ENCODE measurements at regions not wholly inside any gene's neighbourhood (a gene's known extent, or its start where the extent isn't known, plus 50 kb on each side); places are given as distances from the start of the nearest gene placed in this dataset.
"Not testable (repeated sequence)": the region's sequence is repeated elsewhere in the genome, so short reads cannot be mapped to it uniquely, and the experiment has no call there.

DNA sequence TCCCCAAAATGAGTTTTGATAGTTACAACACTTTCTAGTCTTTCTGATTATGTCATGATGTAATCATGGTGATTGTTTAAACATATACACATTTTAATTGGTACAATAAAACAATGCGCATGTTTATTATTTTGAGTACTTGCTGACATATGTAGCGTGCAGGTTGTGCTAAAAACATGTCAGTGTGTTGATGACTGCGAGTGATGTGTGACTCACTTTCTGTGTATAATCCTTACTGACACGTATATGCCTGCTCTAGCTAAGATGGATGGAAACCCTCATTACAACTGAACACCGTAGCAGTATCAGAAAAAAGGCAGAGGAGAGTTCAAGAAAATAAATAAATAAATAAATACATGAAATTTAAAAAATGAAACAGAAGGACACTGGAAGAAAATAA, 1552.4 kb upstream of the FLRT2 start:
- H3K27me3 Mint-ChIP-seq (ENCODE audit: low read depth), result no peaks in the 10 kb centered on the region
- H3K9me3 Mint-ChIP-seq, result peaks cover 6% of the 10 kb centered on the region
- H3K27ac Mint-ChIP-seq, result no peak overlapping the region
- DNase-seq (ENCODE audit: low spot score), result no peak
- ATAC-seq, result no peak
- ChIA-PET POLR2A (interaction anchor here (0.5 kb wide), 1 partner anchor 363 kb away, joined by 3 read pairs; no protein-coding TSS in a partner anchor), CTCF (no interaction called here)
- peaks cover 6% of the 10 kb centered on the region for H3K4me1 Mint-ChIP-seq
- 0 out of 2 replicates have a peak, but pooled peaks cover 2% of the 10 kb centered on the region for H3K36me3 Mint-ChIP-seq
- no peak overlapping the region for H3K4me3 Mint-ChIP-seq
- TF ChIP-seq, protein P1, sequence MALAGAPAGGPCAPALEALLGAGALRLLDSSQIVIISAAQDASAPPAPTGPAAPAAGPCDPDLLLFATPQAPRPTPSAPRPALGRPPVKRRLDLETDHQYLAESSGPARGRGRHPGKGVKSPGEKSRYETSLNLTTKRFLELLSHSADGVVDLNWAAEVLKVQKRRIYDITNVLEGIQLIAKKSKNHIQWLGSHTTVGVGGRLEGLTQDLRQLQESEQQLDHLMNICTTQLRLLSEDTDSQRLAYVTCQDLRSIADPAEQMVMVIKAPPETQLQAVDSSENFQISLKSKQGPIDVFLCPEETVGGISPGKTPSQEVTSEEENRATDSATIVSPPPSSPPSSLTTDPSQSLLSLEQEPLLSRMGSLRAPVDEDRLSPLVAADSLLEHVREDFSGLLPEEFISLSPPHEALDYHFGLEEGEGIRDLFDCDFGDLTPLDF (CRISPR knock-in tag; IDR thresholded peaks at IDR 0.05), result no peak
- TF ChIP-seq, protein P2, sequence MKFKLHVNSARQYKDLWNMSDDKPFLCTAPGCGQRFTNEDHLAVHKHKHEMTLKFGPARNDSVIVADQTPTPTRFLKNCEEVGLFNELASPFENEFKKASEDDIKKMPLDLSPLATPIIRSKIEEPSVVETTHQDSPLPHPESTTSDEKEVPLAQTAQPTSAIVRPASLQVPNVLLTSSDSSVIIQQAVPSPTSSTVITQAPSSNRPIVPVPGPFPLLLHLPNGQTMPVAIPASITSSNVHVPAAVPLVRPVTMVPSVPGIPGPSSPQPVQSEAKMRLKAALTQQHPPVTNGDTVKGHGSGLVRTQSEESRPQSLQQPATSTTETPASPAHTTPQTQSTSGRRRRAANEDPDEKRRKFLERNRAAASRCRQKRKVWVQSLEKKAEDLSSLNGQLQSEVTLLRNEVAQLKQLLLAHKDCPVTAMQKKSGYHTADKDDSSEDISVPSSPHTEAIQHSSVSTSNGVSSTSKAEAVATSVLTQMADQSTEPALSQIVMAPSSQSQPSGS (CRISPR knock-in tag; IDR thresholded peaks at IDR 0.05; ENCODE audit: borderline replicate concordance, low read depth), result no peak
- TF ChIP-seq GABPB1 (CRISPR knock-in tag; IDR thresholded peaks at IDR 0.05) (no peak), MXD4 (CRISPR knock-in tag; IDR thresholded peaks at IDR 0.05; ENCODE audit: borderline replicate concordance) (no peak), TP53 (CRISPR knock-in tag; IDR thresholded peaks at IDR 0.05) (no peak), ESRRA (CRISPR knock-in tag; IDR thresholded peaks at IDR 0.05; ENCODE audit: borderline replicate concordance) (no peak), GRHL2 (CRISPR knock-in tag; IDR thresholded peaks at IDR 0.05; ENCODE audit: insufficient replicate concordance, severe bottlenecking) (no peak), JUN (CRISPR knock-in tag; IDR thresholded peaks at IDR 0.05) (no peak), ETV6 (CRISPR knock-in tag; IDR thresholded peaks at IDR 0.05) (no peak), SP1 (CRISPR knock-in tag; conservative IDR thresholded peaks at IDR 0.05) (no peak), EMX1 (CRISPR knock-in tag; IDR thresholded peaks at IDR 0.05) (no peak)
- TF ChIP-seq, protein P3, sequence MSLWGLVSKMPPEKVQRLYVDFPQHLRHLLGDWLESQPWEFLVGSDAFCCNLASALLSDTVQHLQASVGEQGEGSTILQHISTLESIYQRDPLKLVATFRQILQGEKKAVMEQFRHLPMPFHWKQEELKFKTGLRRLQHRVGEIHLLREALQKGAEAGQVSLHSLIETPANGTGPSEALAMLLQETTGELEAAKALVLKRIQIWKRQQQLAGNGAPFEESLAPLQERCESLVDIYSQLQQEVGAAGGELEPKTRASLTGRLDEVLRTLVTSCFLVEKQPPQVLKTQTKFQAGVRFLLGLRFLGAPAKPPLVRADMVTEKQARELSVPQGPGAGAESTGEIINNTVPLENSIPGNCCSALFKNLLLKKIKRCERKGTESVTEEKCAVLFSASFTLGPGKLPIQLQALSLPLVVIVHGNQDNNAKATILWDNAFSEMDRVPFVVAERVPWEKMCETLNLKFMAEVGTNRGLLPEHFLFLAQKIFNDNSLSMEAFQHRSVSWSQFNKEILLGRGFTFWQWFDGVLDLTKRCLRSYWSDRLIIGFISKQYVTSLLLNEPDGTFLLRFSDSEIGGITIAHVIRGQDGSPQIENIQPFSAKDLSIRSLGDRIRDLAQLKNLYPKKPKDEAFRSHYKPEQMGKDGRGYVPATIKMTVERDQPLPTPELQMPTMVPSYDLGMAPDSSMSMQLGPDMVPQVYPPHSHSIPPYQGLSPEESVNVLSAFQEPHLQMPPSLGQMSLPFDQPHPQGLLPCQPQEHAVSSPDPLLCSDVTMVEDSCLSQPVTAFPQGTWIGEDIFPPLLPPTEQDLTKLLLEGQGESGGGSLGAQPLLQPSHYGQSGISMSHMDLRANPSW (CRISPR knock-in tag; conservative IDR thresholded peaks at IDR 0.05; ENCODE audit: low read depth), result no peak

DNA sequence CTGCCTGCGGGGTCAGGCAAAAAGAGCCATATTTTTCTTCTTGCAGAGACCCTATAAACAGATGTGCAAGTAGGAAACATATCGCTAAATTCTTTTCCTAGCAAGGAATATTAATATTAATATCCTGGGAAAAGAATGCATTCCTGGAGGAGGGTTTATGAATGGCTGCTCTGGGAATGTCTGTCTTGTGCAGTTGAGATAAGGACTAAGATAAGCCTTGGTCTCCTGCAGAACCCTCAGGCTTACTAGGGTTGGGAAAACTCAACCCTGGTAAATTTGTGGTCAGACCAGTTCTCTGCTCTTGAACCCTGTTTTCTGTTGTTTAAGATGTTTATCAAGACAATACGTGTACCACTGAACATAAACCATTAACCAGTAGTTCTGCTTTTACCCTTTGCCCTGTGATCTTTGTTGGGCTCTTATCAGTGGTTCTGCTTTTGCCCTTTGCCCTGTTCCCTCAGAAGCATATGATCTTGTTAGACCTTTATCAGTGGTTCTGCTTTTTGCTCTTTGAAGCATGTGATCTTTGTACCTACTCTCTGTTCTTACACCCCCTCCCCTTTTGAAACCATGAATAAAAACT, 1548.2 kb upstream of the FLRT2 start:
- H3K27ac Mint-ChIP-seq, H3K4me1 Mint-ChIP-seq, POLR2A ChIA-PET: not testable (repeated sequence)

DNA sequence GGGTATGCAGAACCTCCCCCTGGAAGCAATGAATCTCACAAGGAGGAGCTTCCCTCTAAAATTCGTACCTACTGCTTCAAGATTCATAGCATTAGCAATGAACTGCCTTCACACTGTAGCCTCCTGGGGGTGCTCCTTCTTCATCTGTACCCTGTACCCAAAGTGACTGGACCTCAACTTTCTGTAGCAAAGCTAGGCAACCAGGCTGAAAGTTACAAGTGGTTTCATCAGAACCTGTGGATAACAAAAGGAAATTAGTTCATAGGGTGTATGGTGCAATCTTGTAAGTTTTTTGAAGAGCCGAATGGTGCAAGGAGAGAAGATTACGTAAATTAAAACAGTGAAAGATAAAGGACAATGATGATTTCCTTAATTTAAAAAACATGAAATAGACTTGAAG, 1541.7 kb upstream of the FLRT2 start:
- Mint-ChIP-seq H3K9me3 (peaks cover 36% of the 10 kb centered on the region), H3K27ac (no peak overlapping the region), H3K4me1 (peaks cover 8% of the 10 kb centered on the region; the same call in 1 of the 2 replicates), H3K4me3 (no peak overlapping the region), H3K36me3 (peaks cover 7% of the 10 kb centered on the region; the same call in 1 of the 2 replicates), H3K27me3 (ENCODE audit: low read depth) (no peaks in the 10 kb centered on the region)
- no peak for ATAC-seq
- no peak for DNase-seq (ENCODE audit: low spot score)
- POLR2A ChIA-PET, result no interaction called here
- CTCF ChIA-PET, result interaction anchor here (0.9 to 1.0 kb wide), 2 partner anchors 12 to 340 kb away, joined by 3 to 5 read pairs; no protein-coding TSS in a partner anchor
- TF ChIP-seq NFYB (CRISPR knock-in tag; conservative IDR thresholded peaks at IDR 0.05; ENCODE audit: low read depth) (no peak), ZNF121 (CRISPR knock-in tag; IDR thresholded peaks at IDR 0.05) (no peak)

More for the DNA sequence above, 1548.2 kb upstream of the FLRT2 start:
- ATAC-seq; CTCF ChIA-PET; H3K36me3 Mint-ChIP-seq; H3K4me3 Mint-ChIP-seq; H3K27me3 Mint-ChIP-seq (ENCODE audit: low read depth); DNase-seq (ENCODE audit: low spot score): not testable (repeated sequence)
- H3K9me3 Mint-ChIP-seq, result peaks cover 21% of the 10 kb centered on the region

DNA sequence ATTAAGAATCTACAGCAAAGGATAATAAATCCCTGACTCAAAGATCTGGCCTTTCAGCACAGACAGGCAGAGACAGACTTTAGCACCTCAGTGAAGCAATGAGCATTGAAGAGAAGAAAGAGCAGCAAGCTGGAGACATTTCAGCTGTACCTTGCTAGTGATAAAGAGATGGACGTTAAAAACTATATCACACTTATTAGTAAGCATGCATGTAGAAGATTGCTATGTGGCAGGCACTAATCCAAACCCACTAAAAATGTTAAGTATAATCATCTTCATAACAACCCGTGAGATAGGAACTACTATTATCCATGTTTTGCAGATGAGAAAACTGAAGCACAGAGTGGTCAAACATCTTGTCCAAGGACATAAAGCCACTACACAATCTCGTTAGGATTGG, 1538.3 kb upstream of the FLRT2 start:
- Mint-ChIP-seq H3K36me3 (peaks cover 5% of the 10 kb centered on the region; the same call in 1 of the 2 replicates), H3K27me3 (ENCODE audit: low read depth) (no peaks in the 10 kb centered on the region), H3K4me1 (peaks cover 7% of the 10 kb centered on the region; the same call in 1 of the 2 replicates), H3K27ac (no peak overlapping the region), H3K9me3 (peaks cover 32% of the 10 kb centered on the region), H3K4me3 (no peak overlapping the region)
- ATAC-seq, result no peak
- ChIA-PET CTCF (no interaction called here), POLR2A (no interaction called here)
- no peak for DNase-seq (ENCODE audit: low spot score)
- TF ChIP-seq, protein P4, sequence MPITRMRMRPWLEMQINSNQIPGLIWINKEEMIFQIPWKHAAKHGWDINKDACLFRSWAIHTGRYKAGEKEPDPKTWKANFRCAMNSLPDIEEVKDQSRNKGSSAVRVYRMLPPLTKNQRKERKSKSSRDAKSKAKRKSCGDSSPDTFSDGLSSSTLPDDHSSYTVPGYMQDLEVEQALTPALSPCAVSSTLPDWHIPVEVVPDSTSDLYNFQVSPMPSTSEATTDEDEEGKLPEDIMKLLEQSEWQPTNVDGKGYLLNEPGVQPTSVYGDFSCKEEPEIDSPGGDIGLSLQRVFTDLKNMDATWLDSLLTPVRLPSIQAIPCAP (CRISPR knock-in tag; IDR thresholded peaks at IDR 0.05), result no peak
- TF ChIP-seq, protein P5, sequence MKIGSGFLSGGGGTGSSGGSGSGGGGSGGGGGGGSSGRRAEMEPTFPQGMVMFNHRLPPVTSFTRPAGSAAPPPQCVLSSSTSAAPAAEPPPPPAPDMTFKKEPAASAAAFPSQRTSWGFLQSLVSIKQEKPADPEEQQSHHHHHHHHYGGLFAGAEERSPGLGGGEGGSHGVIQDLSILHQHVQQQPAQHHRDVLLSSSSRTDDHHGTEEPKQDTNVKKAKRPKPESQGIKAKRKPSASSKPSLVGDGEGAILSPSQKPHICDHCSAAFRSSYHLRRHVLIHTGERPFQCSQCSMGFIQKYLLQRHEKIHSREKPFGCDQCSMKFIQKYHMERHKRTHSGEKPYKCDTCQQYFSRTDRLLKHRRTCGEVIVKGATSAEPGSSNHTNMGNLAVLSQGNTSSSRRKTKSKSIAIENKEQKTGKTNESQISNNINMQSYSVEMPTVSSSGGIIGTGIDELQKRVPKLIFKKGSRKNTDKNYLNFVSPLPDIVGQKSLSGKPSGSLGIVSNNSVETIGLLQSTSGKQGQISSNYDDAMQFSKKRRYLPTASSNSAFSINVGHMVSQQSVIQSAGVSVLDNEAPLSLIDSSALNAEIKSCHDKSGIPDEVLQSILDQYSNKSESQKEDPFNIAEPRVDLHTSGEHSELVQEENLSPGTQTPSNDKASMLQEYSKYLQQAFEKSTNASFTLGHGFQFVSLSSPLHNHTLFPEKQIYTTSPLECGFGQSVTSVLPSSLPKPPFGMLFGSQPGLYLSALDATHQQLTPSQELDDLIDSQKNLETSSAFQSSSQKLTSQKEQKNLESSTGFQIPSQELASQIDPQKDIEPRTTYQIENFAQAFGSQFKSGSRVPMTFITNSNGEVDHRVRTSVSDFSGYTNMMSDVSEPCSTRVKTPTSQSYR (CRISPR knock-in tag; IDR thresholded peaks at IDR 0.05), result no peak
- TF ChIP-seq, protein P6, sequence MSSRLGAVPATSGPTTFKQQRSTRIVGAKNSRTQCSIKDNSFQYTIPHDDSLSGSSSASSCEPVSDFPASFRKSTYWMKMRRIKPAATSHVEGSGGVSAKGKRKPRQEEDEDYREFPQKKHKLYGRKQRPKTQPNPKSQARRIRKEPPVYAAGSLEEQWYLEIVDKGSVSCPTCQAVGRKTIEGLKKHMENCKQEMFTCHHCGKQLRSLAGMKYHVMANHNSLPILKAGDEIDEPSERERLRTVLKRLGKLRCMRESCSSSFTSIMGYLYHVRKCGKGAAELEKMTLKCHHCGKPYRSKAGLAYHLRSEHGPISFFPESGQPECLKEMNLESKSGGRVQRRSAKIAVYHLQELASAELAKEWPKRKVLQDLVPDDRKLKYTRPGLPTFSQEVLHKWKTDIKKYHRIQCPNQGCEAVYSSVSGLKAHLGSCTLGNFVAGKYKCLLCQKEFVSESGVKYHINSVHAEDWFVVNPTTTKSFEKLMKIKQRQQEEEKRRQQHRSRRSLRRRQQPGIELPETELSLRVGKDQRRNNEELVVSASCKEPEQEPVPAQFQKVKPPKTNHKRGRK (CRISPR knock-in tag; IDR thresholded peaks at IDR 0.05; ENCODE audit: borderline replicate concordance), result no peak
- TF ChIP-seq ZNF671 (CRISPR knock-in tag; IDR thresholded peaks at IDR 0.05) (no peak), CREB1 (CRISPR knock-in tag; IDR thresholded peaks at IDR 0.05) (no peak)

Data from WTC11 (cell line).